Hematopoietic multipotent progenitor cell treated with erythropoietin and hydrocortisone succinate and interleukin-3 and kit ligand, for 6 days (in vitro differentiated cells): ENCODE measurements at regions not wholly inside any gene's neighbourhood (a gene's known extent, or its start where the extent isn't known, plus 50 kb on each side); places are given as distances from the start of the nearest gene placed in this dataset.
"Not testable (repeated sequence)": the region's sequence is repeated elsewhere in the genome, so short reads cannot be mapped to it uniquely, and the experiment has no call there.

ENCODE experiments used
- DNase-seq: peaks from one replicate; pipeline ENCODE4 v3.0.0-alpha.2; 2015

DNA sequence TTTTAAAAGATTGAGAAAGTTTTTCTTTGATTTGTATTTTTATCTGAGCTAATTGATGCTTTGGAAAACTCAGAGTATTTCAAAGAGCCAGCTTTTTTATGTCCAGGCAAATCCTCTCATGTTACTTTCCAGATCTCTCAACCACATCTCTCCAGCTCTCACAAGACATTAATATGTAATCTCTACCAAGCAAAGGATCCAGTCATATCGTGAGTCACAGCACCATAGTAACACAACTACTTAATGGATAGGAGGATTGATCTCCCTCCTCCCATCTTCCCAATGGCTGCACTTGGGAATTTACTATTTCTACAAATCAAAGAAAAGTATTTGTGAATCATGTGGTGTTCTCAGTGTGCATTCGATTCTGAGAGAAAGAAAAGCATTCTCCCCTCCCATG is 63.3 kb downstream of the POU4F1 start:
- no peak for DNase-seq

DNA sequence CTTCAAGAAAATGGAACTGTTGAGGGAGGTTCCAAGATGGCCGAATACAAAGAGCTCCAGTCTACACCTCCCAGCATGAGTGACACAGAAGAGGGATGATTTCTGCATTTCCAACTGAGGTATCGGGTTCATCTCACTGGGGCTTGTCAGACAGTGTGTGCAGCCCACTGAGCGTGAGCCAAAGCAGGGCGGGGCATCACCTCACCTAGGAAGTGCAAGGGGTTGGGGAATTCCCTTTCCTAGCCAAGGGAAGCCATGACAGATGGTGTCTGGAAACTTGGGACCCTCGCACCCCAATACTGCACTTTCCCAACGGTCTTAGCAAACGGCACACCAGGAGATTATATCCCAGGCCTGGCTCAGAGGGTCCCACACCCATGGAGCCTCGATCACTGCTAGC is 77.3 kb downstream of the POU4F1 start:
- DNase-seq, result not testable (repeated sequence)

DNA sequence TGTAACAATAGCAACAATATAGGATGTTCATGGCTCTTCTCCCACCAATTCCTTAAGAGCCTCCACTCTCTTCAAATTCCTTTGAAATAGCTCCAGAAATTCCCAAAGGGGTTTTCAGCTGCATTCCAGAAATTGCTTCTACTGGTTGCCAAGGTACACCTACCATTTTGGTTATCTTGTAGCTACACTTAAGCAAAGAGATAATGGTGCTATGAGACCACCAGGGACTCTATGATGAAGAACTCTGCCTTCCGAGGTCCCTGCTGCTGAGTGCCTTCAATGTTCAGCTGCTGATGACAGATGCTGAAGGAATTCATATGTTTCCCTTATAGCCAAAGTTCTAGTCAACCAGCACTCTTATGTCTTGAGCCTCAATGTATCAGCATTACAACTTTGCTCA is 78.4 kb downstream of the POU4F1 start:
- DNase-seq, result no peak

DNA sequence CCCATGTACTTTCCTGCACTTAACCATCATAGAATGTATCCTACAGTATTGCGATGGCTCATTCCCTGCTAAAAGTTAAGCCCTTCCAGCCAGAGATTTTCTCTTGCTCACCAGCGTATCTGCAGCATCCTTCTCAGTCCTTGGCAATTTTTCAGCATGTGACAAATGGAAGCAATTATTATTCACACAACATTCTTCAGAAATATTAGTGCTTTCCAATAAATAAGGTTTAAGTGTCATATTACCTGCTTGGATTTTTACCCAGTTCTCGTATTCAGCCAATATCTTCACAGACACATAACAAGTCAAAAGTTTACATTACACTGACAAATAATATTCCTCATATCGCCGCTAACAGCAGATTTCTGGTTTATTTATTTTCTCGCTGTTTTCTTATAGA is 82.3 kb downstream of the POU4F1 start:
- no peak for DNase-seq

DNA sequence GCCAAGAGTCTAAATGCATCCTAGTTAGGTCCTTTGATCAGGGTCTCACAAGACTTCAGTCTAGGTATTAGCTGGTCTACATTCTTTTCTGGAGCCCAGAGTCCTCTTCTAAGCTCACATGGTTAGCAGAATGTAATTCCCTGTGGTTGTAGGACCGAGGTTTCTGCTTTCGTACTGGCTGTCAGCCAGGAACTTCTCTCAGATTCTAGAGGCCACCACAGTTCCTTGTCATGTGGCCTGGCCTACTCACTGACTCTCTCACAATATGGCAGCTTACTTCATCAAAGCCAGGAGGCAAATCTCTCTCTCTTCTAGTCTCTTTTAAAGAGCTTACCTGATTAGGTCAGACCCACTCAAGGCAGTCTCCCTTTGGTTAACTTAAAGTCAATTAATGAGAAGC is 82.9 kb downstream of the POU4F1 start:
- DNase-seq, result no peak

DNA sequence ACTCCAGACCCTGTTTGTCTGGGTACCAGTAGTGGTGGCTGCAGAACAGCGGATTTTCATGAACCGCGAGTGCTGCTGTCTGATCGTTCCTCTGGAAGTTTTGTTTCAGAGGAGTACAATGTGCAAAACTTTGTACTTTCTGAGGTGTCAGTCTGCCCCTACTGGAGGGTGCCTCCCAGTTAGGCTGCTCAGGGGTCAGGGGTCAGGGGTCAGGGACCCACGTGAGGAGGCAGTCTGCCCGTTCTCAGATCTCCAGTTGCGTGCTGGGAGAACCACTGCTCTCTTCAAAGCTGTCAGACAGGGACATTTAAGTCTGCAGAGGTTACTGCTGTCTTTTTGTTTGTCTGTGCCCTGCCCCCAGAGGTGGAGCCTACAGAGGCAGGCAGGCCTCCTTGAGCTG is 84.9 kb downstream of the POU4F1 start:
- DNase-seq, result not testable (repeated sequence)

DNA sequence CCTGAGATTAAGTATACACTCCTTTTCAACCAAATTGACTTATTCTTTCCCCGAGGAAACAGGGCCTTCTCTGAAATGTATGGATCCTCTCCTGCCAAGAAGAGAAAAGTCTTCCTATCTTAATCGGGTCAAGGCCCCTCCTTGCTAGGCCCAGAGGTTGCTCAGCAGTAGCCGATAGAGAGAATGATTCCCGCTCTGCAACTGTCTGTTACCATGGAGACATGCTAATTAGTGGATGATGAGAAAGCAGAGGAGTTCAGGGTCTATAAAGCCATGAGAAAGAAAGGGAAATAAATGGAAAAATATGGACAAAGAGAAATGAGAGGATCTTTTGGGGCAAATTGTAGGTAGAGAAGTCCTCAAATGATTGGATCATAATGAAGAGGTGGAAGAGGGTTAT is 103.5 kb downstream of the POU4F1 start:
- DNase-seq, result no peak

DNA sequence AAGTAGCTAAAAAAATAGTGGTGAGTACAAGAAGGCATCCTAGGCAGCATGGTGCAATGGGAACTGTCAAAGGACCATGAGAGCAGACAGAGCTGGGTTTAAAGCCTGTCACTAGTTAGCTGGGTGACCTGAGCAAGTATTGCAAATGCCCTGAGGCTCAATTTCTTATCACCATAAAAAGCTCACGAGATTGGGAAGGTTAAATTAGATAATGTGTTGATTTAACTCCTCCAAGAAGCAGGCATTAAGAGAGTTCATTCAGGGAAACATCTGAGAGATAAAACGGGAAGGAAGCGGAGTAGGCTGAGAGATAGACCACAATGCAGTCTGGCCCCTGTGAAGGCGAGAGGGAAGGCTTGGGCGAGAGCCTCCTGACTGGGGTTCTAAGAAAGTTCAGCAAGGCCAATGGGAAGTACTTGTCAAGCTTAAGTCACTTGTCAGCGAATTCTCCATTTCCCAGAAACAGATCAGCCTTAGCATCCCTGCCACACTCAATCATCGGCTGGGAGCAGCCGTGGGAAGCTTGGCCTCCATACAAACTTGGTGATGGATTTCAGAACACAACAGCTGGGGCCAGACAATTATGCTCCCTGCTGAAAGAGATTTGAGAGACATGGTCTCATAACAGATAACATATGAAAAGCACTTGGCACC is 105.5 kb downstream of the POU4F1 start:
- DNase-seq, result no peak

DNA sequence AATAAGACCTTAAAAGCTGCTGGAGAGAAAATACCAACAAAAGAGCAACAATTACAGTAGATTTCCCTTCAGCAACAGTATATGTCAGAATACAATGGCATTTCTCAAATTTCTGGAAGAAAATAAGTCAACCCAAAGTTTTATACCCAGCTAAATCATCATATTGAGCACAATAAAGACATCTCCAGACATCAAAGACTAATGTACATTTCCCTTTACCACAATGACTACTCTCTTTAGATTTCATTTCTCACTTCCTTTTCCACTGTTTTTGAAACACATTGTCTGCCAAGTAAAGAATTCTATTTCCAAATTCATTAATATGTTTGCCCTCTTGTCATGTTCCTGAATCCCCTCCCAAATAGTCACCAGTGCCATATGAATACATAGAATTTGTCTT is 111.4 kb downstream of the POU4F1 start:
- DNase-seq, result no peak

DNA sequence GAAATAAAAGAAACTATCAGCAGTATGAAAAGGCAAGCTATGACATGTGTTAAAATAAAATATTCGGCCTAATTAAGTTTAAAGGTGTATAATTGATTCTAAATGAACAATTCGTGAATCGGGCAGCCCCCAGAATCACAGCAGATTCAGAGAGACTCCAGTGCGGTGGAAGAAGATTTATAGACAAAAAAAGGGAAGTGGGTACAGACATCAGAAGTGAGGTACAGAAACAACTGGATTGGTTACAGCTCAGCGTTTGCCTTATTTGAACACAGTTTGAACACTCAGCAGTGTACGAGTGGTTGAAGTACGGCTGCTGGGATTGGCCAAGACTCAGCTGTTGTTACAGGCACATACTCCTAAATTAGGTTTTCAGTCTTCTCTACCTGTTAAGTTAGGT is 113.1 kb downstream of the POU4F1 start:
- DNase-seq, result not testable (repeated sequence)

DNA sequence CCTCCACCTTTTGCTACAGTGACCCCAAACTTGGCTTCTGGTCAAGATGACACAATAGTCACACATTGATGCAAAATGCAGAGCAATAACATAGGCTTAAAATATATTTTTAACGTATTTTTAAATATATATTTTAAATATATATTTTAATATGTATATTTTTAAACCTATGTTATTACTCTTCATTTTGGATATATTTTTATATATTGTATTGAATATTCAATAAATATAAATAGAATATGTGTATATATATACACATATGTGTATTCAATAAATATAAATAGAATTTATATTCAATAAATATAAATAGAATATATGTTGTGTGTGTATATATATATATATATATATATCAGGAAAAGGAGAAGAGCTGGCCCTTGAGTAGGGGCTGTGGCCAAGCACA is 115.6 kb downstream of the POU4F1 start:
- DNase-seq, result no peak

DNA sequence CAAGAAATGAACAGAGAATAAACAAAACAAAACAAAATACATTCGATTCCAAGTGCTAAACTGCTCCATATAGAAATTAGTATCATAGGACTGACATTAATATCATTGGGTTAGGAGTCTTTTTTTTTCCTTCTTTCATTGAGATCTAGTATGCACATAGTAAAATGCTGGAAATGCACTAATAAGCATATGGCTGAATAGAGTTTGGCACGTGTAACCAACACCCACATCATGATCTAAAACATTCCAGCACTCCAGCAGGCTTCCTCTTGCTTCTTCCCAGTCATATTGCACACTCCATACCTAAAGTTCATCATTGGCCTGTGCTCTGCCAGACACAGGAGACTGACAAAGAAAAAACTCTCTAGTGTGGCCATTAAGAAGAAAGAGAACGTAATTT is 117.5 kb downstream of the POU4F1 start:
- DNase-seq, result no peak

DNA sequence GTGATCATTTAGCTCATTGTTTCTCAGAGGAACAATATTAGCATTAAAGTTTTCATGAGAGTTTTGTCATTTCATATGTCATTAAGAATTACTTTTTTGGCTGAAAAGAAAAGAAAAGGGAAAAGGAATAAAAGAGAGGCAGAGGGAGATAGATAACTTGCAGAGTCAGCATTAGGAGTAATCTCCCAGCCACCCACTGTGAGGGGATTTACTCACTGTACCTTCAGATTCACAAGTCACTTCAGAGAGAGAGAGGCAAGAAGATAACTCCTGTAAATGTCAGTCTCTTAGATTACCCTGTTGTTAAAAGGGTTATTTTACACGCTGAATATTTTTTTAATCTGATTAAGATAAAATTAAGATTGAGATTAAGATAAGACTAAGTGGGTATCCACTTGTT is 125.2 kb downstream of the POU4F1 start:
- DNase-seq, result no peak

DNA sequence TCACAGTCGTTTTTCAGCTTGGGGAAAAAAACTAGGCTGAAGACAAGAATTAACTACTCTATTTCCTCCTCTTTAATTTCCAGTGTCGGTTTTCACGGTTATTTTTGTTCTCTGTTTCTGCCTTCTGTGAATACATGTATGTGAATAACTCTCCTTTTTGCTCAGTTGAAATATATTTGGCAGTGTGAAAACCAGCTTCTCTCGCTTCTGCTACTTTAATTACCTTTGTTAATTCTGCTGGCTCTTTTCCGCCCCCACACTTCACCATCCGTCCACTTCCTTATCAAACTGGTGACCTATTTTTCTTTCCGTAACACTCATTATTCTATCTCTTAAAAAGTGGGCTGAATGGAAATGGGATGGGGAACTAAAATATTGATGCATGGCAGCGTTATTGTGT is 126.4 kb downstream of the POU4F1 start:
- no peak for DNase-seq

DNA sequence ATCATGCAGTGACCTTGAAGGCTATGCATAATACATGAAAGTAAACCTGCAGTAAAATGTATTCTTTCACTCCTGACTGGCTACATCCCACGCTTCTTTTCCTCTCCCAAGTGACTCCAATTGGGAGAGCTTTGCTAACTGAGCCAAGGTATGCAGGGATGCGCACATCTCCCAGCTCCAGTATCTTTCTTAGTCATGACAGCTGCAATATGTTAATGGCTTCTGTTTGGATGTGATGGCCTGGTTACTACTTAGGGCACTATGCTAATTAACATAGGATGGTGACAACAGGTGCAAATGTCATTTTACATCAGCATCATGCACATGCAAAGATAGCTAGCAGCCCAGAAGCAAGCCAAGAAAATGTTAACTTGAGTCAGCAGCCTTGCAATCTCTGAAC is 134.7 kb downstream of the POU4F1 start:
- DNase-seq, result no peak

DNA sequence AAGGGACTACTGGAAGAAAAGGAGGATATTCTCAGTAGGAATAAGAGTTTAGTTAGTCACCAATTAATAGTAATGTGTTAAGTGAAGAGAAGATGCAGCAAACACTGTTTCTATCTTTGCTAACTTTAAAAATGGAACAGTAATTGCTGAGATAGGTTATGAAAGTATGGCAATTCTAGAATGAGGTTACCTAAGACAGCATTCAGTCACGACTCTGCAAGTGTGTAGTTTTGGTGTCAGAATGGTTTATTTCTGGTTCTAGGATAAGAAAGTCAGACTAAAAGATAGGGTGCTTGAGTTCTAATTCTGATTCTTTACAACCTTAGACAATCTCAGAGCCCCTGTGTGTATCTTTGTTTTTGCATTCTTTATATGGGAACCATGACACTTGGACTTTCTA is 138.1 kb downstream of the POU4F1 start:
- DNase-seq, result no peak

DNA sequence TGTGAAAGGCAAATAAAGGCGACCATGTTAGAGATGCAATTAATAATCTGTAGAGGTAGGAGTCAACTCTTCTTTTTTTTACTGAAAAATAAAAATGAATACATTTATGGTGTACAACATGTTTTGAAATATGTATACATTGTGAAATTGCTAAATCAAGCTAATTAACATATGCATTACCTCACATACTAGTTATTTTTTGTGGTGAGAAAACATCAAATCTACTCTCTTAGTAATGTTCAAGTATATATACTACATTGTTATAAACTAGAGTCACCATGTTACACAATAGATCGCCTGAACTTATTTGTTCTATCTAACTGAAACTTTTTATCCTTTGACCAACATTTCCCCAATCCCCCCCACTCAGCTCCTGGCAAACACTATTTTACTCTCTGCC is 143.2 kb downstream of the POU4F1 start:
- DNase-seq, result no peak

DNA sequence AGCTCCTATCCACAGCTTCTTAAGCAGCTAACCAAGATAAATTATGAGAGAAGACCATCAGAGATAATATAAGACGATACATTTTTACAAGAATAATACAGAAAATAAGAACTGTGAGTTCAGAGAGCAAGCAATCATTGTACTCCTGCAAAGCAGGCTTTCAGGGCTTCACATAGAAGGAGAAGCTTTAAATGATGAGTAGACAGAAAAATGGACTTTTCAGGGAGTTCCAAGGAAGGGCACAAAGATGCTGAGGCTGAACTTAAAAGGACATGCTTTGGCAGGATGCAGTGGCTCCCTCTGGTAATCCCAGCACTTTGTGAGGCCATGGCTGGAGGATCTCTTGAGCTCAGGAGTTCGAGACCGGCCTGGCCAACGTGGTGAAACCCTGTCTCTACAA is 159.5 kb downstream of the POU4F1 start:
- no peak for DNase-seq

DNA sequence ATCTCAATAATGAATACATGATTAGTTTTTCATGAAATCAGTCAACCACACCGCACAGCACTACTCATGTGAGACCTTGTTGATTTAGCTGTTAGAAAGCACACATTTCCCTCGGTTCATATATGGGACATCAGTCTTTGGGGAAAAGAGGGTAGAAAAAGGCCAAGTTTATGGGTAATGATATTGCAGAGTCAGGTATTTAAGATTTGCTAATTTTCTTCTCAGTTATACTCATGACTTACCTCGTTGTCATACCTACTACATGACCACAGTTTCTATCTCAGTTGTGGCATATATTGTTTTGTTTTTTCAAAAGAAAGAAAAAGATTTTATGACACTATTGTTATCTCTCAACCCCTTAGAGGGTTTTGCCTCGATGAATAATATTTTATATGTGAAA is 165.6 kb downstream of the POU4F1 start:
- no peak for DNase-seq

DNA sequence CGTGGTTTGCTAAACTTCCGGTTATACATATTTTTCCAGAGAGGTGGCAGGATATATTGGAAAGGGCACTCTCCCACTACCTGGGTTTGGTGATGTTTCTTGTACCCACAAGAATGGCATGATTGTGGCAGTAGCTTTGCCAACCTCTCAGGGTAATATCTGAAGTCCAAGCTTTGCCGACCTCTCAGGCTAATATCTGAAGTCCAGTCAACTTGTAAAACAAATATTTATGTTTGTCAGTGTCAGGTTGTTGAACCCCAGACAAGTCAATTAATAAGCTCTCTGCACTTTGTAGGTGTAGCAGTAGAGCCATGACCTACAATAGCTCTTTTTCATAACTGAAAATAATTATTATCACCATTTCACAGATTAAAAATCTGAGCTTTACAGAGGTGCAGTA is 167.0 kb downstream of the POU4F1 start:
- no peak for DNase-seq

DNA sequence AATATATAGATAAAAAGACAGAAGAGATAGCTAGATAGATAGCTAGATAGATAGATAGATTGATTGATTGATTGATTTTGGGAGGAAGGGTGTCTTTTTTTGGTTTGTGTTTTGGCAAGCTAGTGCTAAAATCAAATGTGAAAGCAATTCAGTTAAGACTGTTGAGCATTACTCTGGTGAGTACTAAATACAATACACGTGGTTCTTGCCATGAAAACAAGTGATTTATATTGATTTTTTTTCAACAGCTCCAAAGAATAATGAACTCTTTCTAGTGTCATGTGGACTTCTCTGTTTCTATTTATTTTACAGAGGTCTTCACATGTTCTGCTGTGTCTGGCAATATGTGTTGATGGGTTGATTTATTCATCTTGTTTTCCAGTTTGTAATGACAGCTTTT is 172.0 kb downstream of the POU4F1 start:
- no peak for DNase-seq

DNA sequence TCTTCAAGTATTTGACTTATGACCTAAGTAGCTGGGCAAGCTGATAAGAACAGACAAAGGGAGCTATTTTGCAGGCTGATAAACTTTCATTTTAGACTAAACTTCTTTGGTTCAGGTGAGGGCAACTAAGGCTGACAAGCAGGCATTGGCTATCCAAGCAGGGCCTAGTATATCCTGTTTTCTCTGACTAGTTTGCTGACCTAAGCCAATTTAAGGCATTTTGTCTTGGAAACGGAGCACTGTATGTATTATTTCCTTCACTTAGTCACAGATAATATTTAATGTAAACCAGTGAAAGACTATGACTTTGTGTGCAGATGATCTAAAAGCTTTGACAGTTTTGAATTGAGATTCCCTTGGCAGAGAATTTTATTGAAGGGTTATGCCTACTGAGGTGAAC is 172.5 kb downstream of the POU4F1 start:
- no peak for DNase-seq

DNA sequence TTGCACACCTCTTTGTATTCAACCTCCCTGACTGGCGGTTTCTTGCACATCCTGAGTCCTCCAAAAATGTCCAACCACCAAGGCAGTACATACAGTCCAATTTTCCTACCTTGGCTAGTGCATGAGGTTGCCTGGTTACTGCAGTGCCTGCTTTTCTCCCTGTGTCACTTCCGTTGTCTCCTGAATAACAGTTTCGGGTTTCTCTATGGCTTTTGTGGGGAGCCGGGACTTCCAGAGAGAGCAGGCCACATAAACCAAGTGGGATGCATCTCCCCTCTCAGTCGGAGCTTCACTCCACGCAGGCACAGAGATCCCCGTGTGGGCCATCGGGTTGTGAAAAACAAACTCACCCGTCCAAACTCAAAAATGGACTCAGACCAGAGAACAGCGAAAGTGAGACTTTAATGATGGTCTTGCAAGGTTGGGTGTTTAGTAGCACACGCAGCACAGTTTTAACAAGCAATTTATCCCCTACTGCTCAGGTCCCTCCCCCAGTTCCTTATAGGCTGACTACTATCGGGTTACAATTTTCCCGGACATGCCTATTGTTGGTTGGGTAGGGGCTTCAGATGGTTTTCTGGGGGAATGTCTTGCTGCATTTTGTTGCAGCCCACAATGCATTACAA is 173.1 kb downstream of the POU4F1 start:
- DNase-seq, result no peak

DNA sequence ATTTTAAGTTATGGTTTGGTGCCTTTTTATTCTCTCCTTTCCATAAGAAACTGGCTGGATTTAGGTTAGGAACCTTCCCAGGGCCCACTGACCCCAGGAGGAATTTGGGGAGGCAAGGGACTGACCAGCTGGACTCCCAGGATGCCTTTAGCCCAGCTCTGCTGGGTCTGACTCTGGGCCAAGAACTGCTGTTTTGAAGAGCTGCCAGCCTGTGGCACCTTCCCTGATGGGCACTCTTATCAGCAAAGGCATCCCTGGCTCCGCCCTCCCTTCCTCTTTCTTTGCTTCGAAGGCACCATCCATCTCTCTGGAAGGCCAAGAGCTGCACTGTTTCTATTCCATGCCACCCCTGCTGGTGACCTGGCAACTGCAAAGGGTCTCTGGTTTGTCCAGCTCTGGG is 174.7 kb downstream of the POU4F1 start:
- no peak for DNase-seq

DNA sequence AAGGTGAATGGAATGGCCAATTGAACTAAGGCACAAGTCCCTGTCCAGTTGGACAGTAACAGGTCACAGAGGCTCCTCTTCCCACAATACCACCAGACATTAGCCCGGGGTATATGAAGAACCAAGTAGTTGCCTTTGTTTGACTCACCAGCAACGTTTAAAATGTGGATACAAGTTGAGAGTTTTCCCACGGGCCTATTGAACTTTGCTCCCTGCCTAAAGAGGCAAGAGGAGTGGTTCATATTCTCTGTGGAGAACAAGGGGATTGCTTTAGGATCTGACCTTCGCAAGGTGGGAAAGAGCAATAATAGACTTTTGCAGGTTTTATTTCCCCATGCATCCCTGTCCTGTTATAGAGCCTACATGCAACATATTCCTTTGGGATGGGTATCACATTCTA is 177.2 kb downstream of the POU4F1 start:
- no peak for DNase-seq
